ENCODE measurements at regions not wholly inside any gene's neighbourhood (a gene's known extent, or its start where the extent isn't known, plus 50 kb on each side); places are given as distances from the start of the nearest gene placed in this dataset.

DNA sequence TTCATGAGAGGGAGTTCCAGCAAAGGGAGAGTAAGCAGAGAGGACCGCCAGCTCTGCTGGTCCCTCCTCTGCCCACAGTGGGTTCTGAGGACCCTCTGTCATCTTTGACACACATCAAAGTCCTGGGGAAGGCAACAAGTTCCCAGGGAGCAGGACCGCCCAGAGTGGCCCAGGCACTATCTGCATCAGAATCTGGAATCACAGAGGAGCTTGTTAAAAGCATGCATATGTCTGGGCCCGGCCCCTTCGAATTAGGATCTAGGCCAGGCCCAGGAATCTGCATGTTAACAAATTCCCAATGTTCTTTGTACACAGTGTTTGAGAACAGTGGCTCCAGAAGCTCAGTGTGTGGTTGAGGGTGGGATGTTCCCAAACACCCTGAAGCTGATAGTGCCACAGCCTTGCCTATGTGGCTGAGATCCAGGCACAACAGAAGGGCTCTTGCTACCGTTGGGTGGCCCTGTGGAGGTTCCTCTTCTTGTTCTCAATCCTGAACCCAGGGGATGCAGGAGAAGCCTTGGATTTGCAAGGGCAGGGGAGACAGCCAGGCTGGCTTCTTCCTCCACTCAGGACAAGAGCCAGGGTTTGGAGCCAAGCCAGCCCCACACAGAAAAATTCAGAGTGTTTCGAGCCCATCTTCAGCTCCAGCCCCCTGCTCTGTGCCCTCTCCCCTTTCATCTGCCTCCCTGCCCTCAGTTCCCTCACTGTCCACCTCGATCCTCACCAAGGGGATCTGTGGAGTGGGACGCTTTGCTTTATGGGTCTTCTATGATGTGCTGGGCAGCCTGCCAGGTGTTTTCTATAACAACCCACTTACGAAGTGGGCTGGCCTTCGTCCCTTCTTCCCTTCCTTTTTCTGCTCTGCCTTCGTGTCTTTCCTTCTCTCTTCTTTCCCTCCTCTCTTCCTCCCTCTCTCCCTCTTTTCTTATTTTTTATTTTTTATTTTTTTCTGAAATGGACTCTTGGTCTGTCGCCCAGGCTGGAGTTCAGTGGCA, 129.0 kb upstream of the TMPRSS2 start:
- Histone ChIP-seq H3K4me3 (ENCODE audit: low read depth, low read length) (no peak overlapping the region), H3K9me3 (ENCODE audit: control insufficient read depth, insufficient read depth, low read length) (peaks cover 6% of the 10 kb centered on the region), H3K27me3 (ENCODE audit: control insufficient read depth, insufficient read depth, low read length) (no peaks in the 10 kb centered on the region), H3K27ac (ENCODE audit: low read depth, low read length) (no peak overlapping the region)
- DNase-seq (ENCODE audit: low read depth, low spot score) = no peak
- ChIA-PET POLR2A (no interaction called here), CTCF (no interaction called here)
- TF ChIP-seq, protein P1, sequence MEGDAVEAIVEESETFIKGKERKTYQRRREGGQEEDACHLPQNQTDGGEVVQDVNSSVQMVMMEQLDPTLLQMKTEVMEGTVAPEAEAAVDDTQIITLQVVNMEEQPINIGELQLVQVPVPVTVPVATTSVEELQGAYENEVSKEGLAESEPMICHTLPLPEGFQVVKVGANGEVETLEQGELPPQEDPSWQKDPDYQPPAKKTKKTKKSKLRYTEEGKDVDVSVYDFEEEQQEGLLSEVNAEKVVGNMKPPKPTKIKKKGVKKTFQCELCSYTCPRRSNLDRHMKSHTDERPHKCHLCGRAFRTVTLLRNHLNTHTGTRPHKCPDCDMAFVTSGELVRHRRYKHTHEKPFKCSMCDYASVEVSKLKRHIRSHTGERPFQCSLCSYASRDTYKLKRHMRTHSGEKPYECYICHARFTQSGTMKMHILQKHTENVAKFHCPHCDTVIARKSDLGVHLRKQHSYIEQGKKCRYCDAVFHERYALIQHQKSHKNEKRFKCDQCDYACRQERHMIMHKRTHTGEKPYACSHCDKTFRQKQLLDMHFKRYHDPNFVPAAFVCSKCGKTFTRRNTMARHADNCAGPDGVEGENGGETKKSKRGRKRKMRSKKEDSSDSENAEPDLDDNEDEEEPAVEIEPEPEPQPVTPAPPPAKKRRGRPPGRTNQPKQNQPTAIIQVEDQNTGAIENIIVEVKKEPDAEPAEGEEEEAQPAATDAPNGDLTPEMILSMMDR (IDR thresholded peaks at IDR 0.05; ENCODE audit: low read depth, low read length) = no peak

DNA sequence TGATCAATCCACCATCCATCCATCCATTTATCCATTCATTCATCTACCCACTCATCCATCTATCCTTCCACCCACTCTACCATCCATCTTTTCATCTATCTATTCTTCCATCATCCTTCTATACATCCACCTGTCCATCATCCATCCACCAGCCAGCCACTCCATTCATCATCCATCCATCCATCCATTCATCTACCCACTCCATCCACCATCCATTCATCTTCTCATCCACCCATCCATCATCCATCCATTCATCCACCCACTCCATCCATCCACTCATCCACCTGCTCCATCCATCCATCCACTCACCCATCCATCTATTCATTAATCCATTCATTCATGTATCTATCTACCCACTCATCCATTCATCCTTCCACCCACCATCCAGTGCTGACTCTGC, 127.9 kb upstream of the TMPRSS2 start:
- ChIA-PET POLR2A (no interaction called here), CTCF (no interaction called here)
- H3K4me3 ChIP-seq (ENCODE audit: low read depth, low read length) = no peak overlapping the region
- no peak overlapping the region for H3K27ac ChIP-seq (ENCODE audit: low read depth, low read length)
- TF ChIP-seq, protein P1 (IDR thresholded peaks at IDR 0.05; ENCODE audit: low read depth, low read length) = no peak
- H3K9me3 ChIP-seq (ENCODE audit: control insufficient read depth, insufficient read depth, low read length) = peaks cover 6% of the 10 kb centered on the region
- no peaks in the 10 kb centered on the region for H3K27me3 ChIP-seq (ENCODE audit: control insufficient read depth, insufficient read depth, low read length)
- no peak for DNase-seq (ENCODE audit: low read depth, low spot score)

DNA sequence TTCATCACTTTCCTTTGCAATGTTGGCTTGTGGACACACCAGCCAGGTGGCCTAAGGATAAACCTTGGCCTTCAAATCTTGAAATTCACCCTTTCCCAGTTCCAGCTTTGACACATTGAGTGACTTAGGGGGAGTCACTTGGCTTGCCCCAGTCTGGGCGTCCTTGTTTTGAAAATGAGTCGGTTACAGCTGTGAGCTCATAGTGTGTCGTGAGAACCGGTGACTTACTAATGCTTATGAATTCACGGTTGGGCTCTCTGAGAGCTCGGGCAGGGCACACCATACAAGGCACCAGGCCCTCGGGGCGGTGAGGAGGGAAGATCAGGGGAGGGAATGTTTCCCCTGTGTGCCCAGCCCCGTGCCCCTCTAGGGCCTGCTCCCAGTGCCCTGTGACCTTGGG, 126.9 kb upstream of the TMPRSS2 start:
- ChIA-PET CTCF (no interaction called here), POLR2A (no interaction called here)
- Histone ChIP-seq H3K27me3 (ENCODE audit: control insufficient read depth, insufficient read depth, low read length) (no peaks in the 10 kb centered on the region), H3K27ac (ENCODE audit: low read depth, low read length) (no peak overlapping the region), H3K9me3 (ENCODE audit: control insufficient read depth, insufficient read depth, low read length) (peaks cover 6% of the 10 kb centered on the region), H3K4me3 (ENCODE audit: low read depth, low read length) (no peak overlapping the region)
- no peak for DNase-seq (ENCODE audit: low read depth, low spot score)
- TF ChIP-seq, protein P1 (IDR thresholded peaks at IDR 0.05; ENCODE audit: low read depth, low read length) = no peak

DNA sequence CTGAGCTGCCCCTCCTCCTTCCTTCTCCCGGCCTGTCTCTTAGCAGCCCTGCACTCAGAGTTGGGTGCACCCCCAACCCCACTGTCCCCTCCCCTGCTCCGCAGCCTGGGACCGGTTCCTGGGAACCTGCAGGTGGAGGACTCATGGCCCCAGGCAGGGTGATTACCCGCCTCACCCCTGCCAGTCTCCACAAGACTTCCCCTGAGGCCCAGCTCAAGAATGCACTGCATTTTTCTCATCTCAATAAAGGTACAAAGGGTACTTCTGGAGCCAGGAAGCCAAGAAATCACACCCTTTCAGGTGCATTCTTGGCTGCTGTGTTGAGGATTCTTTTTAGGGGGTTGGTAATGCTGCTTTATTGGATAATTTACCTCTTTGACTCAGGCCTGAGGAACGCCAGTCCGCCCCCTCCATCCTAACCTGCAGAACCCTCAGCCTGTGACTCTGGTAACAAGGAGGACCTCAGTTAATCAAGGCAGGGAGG, 126.3 kb upstream of the TMPRSS2 start:
- Histone ChIP-seq H3K4me3 (ENCODE audit: low read depth, low read length) (no peak overlapping the region), H3K27me3 (ENCODE audit: control insufficient read depth, insufficient read depth, low read length) (no peaks in the 10 kb centered on the region), H3K9me3 (ENCODE audit: control insufficient read depth, insufficient read depth, low read length) (peaks cover 6% of the 10 kb centered on the region), H3K27ac (ENCODE audit: low read depth, low read length) (no peak overlapping the region)
- no peak for DNase-seq (ENCODE audit: low read depth, low spot score)
- TF ChIP-seq, protein P1 (IDR thresholded peaks at IDR 0.05; ENCODE audit: low read depth, low read length) = no peak
- CTCF ChIA-PET = no interaction called here
- POLR2A ChIA-PET = no interaction called here

DNA sequence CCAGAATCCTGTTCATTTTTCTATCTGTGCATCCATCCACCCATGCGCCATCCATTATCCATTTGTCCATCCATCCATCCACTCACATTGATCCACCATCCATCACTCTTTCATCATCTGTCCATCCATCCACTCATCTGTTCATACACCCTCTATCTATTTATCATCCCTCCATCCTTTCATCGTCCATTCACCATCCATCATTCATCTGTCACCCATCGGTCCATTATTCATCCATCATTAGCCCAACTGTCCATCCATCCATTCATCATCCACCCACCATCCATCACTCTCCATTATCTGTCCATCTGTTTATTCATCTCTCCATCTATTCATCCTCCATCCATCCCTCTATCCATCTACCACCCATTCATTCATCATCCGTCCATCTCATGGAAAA, 125.7 kb upstream of the TMPRSS2 start:
- ChIA-PET POLR2A (no interaction called here), CTCF (no interaction called here)
- Histone ChIP-seq H3K4me3 (ENCODE audit: low read depth, low read length) (no peak overlapping the region), H3K27ac (ENCODE audit: low read depth, low read length) (no peak overlapping the region), H3K9me3 (ENCODE audit: control insufficient read depth, insufficient read depth, low read length) (peaks cover 11% of the 10 kb centered on the region), H3K27me3 (ENCODE audit: control insufficient read depth, insufficient read depth, low read length) (no peaks in the 10 kb centered on the region)
- no peak for DNase-seq (ENCODE audit: low read depth, low spot score)
- TF ChIP-seq, protein P1 (IDR thresholded peaks at IDR 0.05; ENCODE audit: low read depth, low read length) = no peak
